HFFc6 (cell line): ENCODE measurements at regions not wholly inside any gene's neighbourhood (a gene's known extent, or its start where the extent isn't known, plus 50 kb on each side); places are given as distances from the start of the nearest gene placed in this dataset.

Source experiments
- DNase-seq: peaks from one replicate; pipeline ENCODE4 v3.0.0-alpha.2; 2018
- H3K27ac Mint-ChIP-seq: 2 replicates; pipeline ENCODE4 v1.8.0; 2020; ENCODE audit warnings: mild to moderate bottlenecking, mixed read lengths
- H3K27me3 Mint-ChIP-seq: 2 replicates; pipeline ENCODE4 v1.8.0; 2021; ENCODE audit warnings: mild to moderate bottlenecking, moderate library complexity, mixed read lengths; ENCODE audit not compliant: insufficient read depth
- H3K36me3 Mint-ChIP-seq: 2 replicates; pipeline ENCODE4 v1.8.0; 2021; ENCODE audit warnings: low read depth, mixed read lengths
- H3K4me1 Mint-ChIP-seq: 2 replicates; pipeline ENCODE4 v1.8.0; 2020; ENCODE audit warnings: low read depth, mixed read lengths
- H3K4me3 Mint-ChIP-seq: 2 replicates; pipeline ENCODE4 v1.8.0; 2020; ENCODE audit warnings: mild to moderate bottlenecking, moderate library complexity, mixed read lengths
- H3K9me3 Mint-ChIP-seq: 2 replicates; pipeline ENCODE4 v1.8.0; 2020; ENCODE audit warnings: mild to moderate bottlenecking, mixed read lengths
- CTCF ChIP-seq: fragments of 200-600 bp; sonication (generic); IDR thresholded peaks from 2 replicates; pipeline ENCODE4 v1.5.0; 2021; ENCODE audit warnings: antibody characterized with exemption, mild to moderate bottlenecking

GRCh38 chr11:70807195-70807543 is 408.8 kb downstream of the CTTN start:
- peaks cover 27% of the 10 kb centered on the region for H3K36me3 Mint-ChIP-seq
- H3K4me1 Mint-ChIP-seq: no peaks in the 10 kb centered on the region
- no peak for TF ChIP-seq CTCF
- no peak overlapping the region for H3K4me3 Mint-ChIP-seq
- H3K27ac Mint-ChIP-seq: no peak overlapping the region
- DNase-seq: no peak
- H3K27me3 Mint-ChIP-seq: peaks cover 4% of the 10 kb centered on the region
- H3K9me3 Mint-ChIP-seq: peaks cover 63% of the 10 kb centered on the region

GRCh38 chr11:70808686-70809375 is 410.5 kb downstream of the CTTN start:
- Mint-ChIP-seq H3K4me3 (no peak overlapping the region), H3K36me3 (peaks cover 22% of the 10 kb centered on the region), H3K27me3 (peaks cover 4% of the 10 kb centered on the region), H3K4me1 (no peaks in the 10 kb centered on the region), H3K27ac (no peak overlapping the region), H3K9me3 (peaks cover 65% of the 10 kb centered on the region)
- DNase-seq: no peak
- no peak for TF ChIP-seq CTCF

GRCh38 chr11:70810133-70810532 is 411.8 kb downstream of the CTTN start:
- Mint-ChIP-seq H3K9me3 (peaks cover 57% of the 10 kb centered on the region), H3K27ac (no peak overlapping the region)

GRCh38 chr11:70810681-70811080 is 412.4 kb downstream of the CTTN start:
- no peak for TF ChIP-seq CTCF
- Mint-ChIP-seq H3K4me1 (no peaks in the 10 kb centered on the region), H3K27ac (no peak overlapping the region), H3K4me3 (no peak overlapping the region), H3K9me3 (peaks cover 52% of the 10 kb centered on the region), H3K27me3 (peaks cover 2% of the 10 kb centered on the region), H3K36me3 (peaks cover 18% of the 10 kb centered on the region)
- DNase-seq: no peak

More at GRCh38 chr11:70810133-70810532, 411.8 kb downstream of the CTTN start:
- DNase-seq: no peak
- Mint-ChIP-seq H3K4me3 (no peak overlapping the region), H3K36me3 (peaks cover 22% of the 10 kb centered on the region), H3K27me3 (peaks cover 3% of the 10 kb centered on the region), H3K4me1 (no peaks in the 10 kb centered on the region)
- TF ChIP-seq CTCF: no peak

GRCh38 chr11:70811483-70811882 is 413.2 kb downstream of the CTTN start:
- Mint-ChIP-seq H3K36me3 (peaks cover 16% of the 10 kb centered on the region; the same call in 1 of the 2 replicates), H3K9me3 (peaks cover 48% of the 10 kb centered on the region)
- TF ChIP-seq CTCF: no peak

More at GRCh38 chr11:70811483-70811882, 413.2 kb downstream of the CTTN start:
- no peak for DNase-seq
- H3K27me3 Mint-ChIP-seq: peaks cover 2% of the 10 kb centered on the region
- H3K27ac Mint-ChIP-seq: no peak overlapping the region
- H3K4me1 Mint-ChIP-seq: no peaks in the 10 kb centered on the region
- no peak overlapping the region for H3K4me3 Mint-ChIP-seq
